Globus pallidus (tissue), 1 donor: ENCODE measurements at regions not wholly inside any gene's neighbourhood (a gene's known extent, or its start where the extent isn't known, plus 50 kb on each side); places are given as distances from the start of the nearest gene placed in this dataset.
"Not testable (repeated sequence)": the region's sequence is repeated elsewhere in the genome, so short reads cannot be mapped to it uniquely, and the experiment has no call there.

Source experiments
- DNase-seq: peaks from one replicate; pipeline ENCODE4 v3.0.0-alpha.2; 2015; ENCODE audit warnings: low spot score

DNA sequence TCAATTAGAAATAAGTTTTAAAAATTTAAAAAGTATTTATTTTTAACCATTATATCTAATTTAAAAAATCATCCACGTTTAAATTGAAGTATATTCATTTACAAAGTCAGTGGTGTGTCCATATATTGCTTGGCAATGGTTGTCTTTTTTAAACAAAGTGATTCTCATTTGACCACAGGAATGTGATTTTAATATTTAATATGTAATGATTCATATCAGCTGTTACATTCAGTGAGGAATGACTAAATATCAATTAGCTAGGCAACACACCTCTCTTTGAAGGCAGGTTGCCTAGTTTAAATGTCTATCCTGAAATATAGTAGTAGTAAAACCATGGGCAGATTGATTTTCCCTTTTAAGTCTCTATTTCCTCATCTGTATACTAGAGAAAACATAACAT is 392.2 kb upstream of the CCDC179 start:
- DNase-seq, result no peak

DNA sequence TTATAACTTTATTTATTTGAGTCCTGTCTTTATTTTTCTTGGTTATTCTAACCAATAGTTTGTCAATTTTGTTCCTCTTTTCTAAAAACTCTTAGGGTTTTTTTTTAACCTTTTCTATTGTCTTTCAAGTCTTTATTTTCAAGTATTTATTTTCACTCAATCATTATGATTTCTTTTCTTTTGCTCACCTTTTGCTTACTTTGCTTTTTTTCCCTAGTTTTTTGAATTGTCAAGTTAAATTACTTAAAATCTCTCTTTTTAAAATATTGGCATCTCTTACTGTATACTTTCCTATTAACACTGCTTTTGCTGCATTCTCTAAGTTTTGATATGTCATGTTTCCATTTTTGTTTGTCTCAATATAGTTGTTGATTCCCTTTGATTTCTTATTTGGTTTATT is 396.8 kb upstream of the CCDC179 start:
- DNase-seq, result no peak

DNA sequence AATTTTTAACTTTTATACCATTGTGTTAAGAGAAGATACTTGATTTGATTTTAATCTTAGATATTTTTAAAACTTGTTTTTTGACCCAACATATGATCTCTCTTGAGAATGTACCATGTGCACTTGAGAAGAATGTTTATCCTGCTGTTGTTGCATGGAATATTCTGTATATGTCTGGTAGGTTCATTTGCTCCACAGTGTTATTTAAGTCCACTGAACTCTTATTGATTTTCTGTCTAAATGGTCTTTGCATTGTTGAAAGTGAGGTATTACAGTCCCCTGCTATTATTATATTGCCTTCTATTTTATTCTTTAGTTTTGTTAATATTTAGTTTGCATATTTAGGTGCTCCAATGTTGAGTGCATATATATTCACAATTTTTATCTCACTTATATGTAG is 397.3 kb upstream of the CCDC179 start:
- no peak for DNase-seq

DNA sequence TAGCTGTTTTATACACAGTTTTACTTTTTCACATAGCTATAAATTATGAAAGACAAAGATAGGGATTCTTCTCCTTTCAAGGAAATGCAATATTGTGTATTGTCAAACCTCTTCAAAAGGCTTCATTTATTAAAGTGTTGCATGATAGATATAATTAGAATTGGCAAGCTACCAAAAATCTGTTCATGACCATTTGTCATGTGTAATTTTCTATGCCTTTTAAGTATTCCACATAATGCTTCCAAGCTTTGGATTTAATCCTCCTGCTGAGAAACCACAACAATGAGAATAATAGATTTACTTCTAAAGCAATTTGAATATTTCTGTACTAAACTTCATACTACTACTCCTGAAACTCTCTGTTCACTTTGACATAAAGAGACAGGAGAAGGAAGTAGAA is 403.2 kb upstream of the CCDC179 start:
- no peak for DNase-seq

DNA sequence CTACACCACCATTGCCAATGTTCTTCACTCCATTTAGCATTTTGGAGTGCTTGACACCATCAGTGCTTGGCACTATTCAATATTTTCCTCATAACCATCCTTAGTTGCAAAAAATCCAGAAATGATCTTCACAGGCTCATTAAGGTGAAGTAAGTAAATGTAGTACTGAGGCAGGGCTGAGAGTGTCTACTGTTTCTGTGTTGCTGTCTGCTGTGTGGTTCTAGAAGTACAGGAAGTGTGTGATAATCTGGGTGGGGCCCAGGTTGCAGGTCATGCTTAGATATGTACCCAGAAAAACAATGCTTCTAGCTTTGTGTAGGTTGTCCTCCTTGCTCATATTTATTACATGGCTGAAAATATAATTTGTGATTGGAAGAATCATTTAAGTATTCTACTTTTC is 411.8 kb upstream of the CCDC179 start:
- no peak for DNase-seq

DNA sequence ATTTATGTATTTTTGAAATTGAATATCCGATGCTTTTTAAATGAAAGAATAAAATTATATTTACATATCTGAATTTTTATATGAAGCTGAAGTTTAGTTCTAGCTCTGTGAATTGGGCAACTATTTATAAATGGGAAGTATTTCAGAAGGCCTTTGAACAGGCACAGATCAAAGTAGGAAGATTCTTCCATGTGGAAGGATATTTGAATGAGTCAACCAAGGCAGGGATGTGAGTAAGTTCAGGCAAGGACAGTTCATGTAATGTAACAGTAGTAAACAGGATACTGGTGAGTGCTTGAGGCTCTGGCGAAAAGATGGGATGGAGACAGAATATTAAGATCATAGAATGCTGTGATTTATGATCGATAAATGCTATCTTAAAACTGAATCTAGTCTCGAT is 417.8 kb upstream of the CCDC179 start:
- no peak for DNase-seq

DNA sequence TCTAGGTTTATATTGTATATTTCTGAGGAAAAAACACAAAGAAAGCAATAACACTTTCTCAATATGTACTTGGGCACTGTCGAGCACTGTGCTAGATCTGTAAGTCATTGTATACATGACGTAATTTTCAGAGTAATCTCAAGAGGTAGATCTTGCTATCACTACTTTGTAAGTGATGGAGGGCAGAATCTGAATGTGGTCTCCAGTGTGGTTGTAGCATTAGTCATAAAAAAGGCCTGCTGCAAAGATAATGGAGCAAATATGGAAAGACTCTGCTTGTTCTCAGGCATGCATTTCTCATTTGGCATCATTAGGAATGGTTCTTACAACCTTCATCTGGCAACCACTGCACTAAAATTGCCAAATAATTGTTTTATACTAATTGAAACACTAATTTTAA is 419.8 kb upstream of the CCDC179 start:
- no peak for DNase-seq

DNA sequence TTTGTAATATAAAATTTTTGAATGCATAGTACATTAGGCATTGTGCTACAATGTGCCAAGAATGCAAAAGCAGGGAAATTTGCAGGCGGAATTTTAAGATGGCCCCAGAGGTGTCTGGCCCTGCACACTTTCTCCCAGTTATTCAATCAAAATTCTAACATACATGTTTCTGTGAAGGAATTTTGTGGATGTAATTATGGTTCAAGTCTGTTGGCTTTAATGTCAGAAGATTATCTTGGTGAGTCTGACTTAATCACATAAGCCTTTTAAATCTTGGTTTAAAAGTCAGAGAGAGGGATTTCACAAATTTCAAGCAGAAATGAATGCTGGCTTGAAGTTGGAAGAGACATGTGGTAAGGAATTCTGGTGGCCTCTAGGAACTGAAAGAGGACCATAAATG is 423.4 kb upstream of the CCDC179 start:
- DNase-seq, result no peak

DNA sequence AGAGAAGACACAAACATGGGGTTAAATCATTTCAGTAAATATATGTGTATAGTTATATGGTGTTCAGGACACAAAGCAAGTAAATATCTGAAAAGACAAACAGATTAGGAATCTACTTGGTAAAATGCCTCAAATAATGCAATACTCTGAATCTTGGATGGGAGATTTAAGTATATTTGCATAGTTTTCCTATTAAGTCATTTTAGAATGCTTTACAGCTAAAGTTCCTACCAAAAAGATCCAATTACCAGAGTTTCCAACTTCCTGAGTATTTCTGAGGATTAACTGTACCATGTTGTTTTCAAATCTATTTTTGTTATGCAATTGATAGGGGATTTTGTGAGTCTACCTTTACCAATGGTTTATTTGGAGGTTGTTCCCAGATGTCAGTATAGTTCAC is 424.4 kb upstream of the CCDC179 start:
- no peak for DNase-seq

DNA sequence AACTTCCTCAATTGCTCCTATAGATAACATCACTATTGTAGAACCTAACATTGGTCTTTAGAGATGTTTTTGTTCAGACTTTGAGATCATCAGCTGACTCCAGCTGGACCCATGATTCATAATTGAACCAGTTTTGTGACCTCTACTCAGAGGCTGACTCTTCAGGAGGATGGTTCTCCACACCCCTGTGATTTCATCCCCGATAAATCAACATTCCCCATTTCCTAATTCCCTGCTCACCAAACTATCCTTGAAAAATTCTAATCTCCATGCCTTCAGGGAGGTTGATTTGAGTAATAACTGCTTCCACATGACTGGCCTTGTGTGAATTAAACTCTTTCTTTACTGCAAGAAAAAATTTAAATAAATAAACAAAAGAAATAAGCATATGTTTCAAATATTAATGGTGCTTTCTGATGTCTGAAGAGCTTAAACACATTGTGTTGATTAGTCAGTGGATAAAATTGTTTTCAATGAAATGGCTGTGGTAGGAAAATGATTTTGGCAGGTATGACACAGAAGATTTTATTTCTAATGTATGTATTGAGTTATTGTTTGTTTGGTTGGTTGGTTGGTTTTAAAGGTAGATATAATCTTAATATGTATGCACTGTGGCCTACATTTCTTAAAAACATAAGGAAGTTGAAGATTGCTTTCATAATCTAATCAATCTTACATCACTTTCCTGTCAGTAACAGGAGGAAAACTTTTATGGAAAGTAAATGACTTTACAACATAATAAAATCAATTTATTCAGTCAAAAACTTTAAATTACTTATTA is 427.9 kb upstream of the CCDC179 start:
- no peak for DNase-seq

DNA sequence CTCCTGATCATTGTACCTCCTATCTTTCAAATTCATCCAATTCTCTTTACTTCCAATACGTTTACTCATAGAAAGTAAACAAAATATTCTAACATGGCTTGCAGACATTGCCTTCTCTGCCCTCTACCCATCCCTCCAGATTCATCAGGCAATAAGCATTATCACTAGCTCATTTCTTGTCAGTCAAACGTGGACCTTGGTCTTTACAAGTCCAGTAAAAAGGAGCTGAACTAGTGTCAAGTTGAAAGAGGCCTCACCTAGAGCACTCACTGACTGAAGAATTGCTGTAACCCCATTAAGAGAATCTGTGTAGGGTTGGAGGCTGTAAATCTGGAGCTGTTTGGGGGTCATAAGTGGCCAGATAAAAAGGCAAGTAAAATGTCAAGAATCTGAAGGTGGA is 435.0 kb upstream of the CCDC179 start:
- DNase-seq, result no peak

DNA sequence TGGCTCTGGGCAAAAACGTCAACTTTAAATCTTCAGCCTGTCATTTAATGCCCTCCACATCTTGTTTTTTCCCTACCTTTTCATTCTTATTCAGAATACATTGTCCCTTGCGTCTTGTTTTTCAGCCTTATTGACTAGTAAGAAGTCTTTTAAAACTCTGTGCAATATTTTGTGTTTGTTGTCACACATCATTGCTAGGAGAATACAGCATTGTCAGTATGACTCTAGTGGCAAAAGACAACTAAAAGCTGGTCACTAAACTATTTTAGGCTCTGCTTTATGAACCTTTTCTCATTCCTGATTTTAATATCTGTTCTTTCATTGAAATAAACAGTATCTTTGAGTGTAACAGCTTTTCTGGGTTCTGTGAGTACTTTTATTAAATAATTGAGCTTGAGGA is 447.8 kb upstream of the CCDC179 start:
- no peak for DNase-seq

DNA sequence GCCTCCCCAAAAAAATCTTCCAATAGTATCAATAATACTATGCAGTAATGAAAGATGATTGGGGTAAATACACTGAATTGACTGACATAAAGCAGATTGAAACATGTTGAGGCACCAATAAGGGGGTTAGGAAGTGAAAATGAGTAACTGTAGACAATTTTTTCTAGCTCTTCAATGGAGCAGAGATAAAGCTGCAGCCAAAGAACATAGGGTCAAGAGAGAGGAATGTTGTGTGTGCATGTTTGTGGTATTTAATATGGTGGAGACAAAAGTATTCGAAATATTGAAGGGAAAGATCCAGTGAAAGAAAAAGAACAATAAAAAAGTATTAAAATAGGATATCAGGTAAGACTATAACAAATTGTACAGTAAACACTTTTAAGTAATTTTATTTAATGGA is 450.0 kb upstream of the CCDC179 start:
- DNase-seq, result no peak

DNA sequence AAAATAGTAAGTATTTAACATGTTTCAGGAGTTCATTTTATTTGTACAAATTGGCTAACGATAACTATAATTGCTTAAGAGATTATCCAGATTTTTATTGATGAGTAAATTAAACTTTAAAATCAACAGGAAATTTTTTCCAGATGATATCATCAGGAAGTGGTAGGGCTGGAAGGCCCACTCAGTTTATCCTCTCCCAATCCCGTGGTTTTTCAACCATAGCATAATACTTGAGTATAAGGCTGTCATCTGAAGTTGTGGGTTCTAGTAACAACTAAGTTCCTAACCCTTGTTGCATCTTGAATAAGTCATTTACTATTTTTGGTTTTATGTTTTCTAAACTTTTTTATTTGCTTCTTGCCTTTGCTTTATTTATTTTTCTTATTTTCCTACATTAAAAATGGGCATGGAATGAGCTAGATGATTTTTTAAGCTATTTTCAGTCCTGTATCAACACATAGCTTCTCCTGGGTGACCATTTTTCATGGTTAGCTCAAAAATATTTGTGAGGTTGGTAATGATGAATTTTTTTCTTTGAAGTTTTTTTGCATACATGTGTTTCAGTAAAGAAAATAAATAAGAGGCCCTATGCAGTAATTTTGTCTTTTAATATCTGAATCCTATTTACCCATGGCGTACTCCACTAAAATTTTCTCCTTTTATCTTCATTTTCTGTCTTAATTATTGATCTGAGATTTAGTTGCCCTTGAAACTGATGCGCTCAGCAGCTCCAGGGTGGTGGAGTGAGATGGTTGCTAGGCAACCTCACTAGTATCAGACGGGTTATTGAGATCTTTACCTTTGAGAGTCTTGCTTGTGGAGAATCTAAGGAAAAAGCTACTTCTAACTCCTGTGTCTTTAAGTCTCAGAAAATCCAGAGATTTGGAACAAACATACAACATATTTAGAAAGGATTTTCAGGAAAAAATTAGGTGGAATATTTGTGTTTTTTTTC is 452.0 kb upstream of the CCDC179 start:
- no peak for DNase-seq

DNA sequence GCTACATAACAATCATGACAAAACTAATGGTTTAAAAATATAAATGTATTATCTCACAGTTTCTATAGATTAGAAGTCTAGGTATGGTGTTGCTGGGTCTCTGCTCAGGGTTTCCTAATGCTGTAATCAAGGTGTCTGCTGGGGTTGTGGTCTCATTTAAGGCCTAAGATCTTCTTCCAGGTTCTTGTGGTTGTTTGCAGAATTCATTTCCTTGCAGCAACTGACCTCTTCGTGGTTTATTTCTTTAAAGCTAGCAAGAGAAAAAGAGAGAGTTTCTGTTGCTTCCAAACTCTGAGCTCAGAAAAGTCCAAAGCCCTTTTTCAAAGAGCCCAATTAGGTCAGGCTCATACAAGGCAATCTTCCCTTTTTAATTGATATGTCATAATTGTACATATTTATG is 452.7 kb upstream of the CCDC179 start:
- no peak for DNase-seq

DNA sequence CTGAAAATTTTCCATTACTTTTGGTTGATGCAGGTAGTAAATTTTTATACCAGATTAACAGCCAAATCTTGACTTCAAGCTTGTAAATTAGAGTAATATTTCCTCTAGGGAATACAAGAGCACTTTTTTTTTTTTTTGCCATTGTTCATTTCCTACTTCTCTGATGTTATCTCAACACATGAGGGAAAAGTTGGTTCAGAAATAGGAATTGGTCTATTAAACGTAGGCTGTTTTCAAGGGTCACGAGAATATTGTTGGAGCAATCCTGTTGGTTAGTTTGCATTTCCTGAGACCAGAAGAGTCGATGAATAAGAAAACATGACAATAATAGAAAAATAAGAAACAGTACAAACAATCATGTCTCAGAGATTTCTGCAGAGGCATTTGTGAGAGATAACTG is 453.9 kb upstream of the CCDC179 start:
- DNase-seq, result no peak

DNA sequence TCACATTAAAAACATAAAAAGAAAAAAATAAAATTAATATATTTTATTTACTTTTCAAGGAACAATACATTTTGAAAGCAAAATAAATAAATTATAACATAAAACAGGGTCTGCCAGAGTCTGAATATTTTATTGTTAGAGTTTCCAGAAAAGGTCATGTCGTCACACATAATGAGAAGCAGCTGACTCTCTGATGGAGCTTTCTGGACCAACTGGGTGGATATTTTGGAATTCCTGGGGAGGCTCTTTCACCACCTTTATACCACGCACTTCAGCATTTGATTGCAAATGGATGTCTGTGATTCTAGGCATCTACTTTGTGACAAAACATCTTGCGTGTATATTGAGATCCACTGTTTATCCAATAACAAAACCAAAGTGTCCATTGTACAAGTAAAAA is 455.0 kb upstream of the CCDC179 start:
- DNase-seq, result no peak

DNA sequence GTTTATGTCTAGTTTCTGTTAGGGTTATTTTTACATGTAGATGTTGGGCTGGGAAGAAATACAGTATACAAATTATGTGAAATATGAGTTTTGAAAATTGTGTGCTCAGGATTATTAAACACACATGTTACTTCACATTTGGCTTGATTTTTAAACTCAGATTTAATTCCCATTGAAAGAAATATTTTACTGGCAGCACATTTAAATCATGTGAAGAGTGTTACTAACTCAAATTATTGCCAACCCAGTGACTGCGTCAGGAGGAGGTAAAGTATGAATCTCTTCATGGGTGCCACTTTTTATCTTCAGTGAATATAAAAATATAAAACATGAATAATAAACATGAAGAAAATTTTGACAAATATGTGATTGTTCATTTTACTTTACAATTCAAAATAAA is 457.5 kb upstream of the CCDC179 start:
- DNase-seq, result no peak

DNA sequence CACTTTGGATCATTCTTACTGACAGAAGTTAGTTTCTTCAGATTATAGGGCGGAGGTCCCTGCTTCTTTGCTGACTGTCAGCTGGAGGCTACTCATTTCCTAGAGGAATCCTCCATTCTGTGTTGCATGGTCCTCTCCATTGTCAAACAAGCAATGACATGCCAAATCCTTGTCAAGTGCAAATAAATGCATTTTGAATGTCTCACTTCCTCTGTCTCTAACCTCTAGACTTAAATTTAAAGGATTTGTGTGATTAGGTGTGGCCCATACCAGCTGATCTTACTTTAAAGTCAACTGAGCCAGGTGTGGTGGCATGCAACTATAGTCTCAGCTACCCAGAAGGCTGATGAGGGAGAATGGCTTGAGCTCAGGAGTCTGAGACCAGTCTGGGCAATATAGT is 458.4 kb upstream of the CCDC179 start:
- no peak for DNase-seq

DNA sequence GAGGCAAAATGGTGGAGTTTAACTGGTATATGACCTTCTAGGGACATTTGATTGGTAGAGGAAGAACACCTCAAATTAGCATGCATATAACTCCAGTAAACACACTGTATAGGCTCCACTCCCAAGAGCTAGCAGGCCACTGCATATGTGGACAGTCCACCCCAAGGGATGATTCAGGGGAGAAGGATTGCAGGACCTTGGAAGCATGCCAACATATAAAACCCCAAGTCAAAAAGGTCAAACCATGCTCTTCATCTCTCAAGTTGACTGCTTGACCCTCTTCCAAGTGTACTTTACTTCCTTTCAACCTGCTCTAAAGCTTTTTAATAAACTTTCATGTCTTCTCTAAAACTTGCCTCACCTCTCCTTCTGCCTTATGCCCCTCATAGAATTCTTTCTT is 459.9 kb upstream of the CCDC179 start:
- no peak for DNase-seq

DNA sequence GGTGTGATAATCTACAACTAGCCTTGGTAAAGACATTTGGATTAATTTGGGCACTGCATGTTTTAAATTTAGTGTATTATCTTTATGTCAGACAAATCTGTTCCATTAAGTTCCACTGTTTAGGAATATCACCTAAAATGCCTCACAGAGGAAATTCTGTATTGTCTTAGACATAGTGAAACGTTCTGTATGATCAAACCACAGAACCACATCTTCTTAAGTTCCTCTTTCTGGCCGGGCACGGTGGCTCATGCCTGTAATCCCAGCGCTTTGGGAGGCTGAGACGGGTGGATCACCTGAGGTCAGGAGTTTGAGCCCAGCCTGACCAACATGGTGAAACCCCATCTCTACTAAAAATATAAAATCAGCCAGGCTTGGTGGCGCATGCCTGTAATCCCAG is 475.3 kb upstream of the CCDC179 start:
- DNase-seq, result not testable (repeated sequence)

DNA sequence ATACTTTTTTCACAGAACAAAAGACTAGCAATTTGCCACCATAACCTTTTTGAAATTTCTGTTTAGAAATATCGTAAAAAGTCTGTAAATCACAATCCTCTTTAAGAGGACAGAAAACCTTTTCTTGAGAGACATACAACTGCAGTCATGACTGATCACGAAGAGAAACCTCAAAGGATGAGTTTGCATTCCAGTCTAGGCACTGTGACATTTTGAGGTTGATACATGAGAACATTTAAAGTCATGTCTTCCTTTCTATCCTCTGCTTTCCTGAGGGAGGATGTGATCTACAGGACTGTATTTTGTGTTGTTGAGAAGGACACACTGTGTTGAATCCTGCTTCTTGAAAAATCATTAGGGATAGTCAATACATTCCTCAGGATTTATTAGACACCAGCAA is 476.7 kb upstream of the CCDC179 start:
- no peak for DNase-seq

DNA sequence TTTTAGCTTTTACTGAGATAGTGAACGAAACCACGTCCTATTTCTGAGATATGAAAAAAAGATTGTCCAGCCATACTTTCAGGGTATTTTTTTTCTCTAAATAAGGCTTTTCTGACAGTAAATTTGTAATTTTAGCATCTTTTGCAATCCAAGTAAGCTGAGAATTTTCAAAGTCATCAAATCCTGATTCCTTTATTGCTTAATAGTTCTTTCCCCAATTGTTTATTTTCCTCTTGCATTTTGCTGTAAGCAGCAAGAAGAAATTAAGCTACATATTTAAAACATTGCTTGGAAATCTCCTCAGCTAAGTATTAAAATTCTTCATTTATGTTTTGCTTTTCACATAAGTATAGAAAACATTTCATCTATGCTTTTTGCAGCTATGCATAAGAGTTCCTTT is 493.3 kb upstream of the CCDC179 start:
- DNase-seq, result no peak
